ENCODE measurements at regions not wholly inside any gene's neighbourhood (a gene's known extent, or its start where the extent isn't known, plus 50 kb on each side); places are given as distances from the start of the nearest gene placed in this dataset.

- TF ChIP-seq NRF1 (conservative IDR thresholded peaks at IDR 0.05 in 1 of 2, IDR thresholded peaks at IDR 0.05 in 1 of 2) (no peak), MITF (IDR thresholded peaks at IDR 0.05) (no peak)
These were observed 437.7 kb downstream of the OMA1 start (continued) for GRCh38 chr1:58108783-58109182.

- Histone ChIP-seq H3K9me3 (replicated peaks; ENCODE audit: control insufficient read depth, insufficient read depth, low read depth, low read length) (no peaks in the 10 kb centered on the region), H3K27me3 (ENCODE audit: control insufficient read depth in 2 of 2, insufficient read depth in 2 of 2, low read length in 2 of 2) (no peaks in the 10 kb centered on the region), H2AFZ (ENCODE audit: low read depth, low read length) (no peak overlapping the region), H3K36me3 (ENCODE audit: control insufficient read depth, insufficient read depth, low read length) (no peaks in the 10 kb centered on the region), H3K4me1 (replicated peaks in 1 of 2; ENCODE audit: control insufficient read depth in 2 of 2, insufficient read depth in 2 of 2, low read length in 2 of 2) (no peaks in the 10 kb centered on the region), H4K20me1 (replicated peaks; ENCODE audit: control insufficient read depth, insufficient read depth, low read length) (no peaks in the 10 kb centered on the region), H3K79me2 (ENCODE audit: control insufficient read depth, insufficient read depth, low read length) (no peaks in the 10 kb centered on the region), H3K4me2 (ENCODE audit: insufficient read depth, low read length) (no peak overlapping the region), H3K9me1 (ENCODE audit: control insufficient read depth, insufficient read depth, low read length) (no peaks in the 10 kb centered on the region), H3K4me3 (no peak overlapping the region), H3K9ac (ENCODE audit: insufficient read depth in 1 of 2, low read depth in 2 of 2, low read length in 2 of 2) (no peak overlapping the region), H3K27ac (ENCODE audit: extremely low read depth, low read depth, low read length) (no peak overlapping the region)
- ChIA-PET CTCF (ENCODE audit: low intra/inter-chr PET ratio) (no interaction called here), POLR2A (no interaction called here)
- TF ChIP-seq CBFA2T2 (conservative IDR thresholded peaks at IDR 0.05): no peak
- no peak for TF ChIP-seq ZZZ3 (IDR thresholded peaks at IDR 0.05)
- TF ChIP-seq ZNF184 (CRISPR knock-in tag; IDR thresholded peaks at IDR 0.05): no peak
- TF ChIP-seq CBFA2T3 (IDR thresholded peaks at IDR 0.05): no peak
- TF ChIP-seq MED1 (CRISPR knock-in tag; IDR thresholded peaks at IDR 0.05; ENCODE audit: borderline replicate concordance): no peak
- no TSS peak for BruUV-seq (replicated peaks)
- ATAC-seq (no peak), DNase-seq (ENCODE audit: extremely low read depth in 1 of 4, low spot score in 3 of 4) (no peak), FAIRE-seq (no peak)
- in situ Hi-C loops (cut with MboI) (no loop called here), intact Hi-C loops (cut with micrococcal nuclease) (no loop called here)
- WGBS (ENCODE audit: insufficient coverage, low coverage, missing lambda C conversion rate): 0% methylated on average over 1 of the region's 1 CpG
These were observed 438.6 kb downstream of the OMA1 start for GRCh38 chr1:58107943-58108342.

All from K562 (cell line).